Coronary artery (tissue), 2 donors: ENCODE measurements at regions not wholly inside any gene's neighbourhood (a gene's known extent, or its start where the extent isn't known, plus 50 kb on each side); places are given as distances from the start of the nearest gene placed in this dataset.

ENCODE experiments used
- DNase-seq: peaks from one replicate; pipeline ENCODE4 v3.0.0-alpha.2; 2017; ENCODE audit warnings: low spot score
- H3K27ac ChIP-seq, 2 donors: fragments of 200-600 bp; sonication (generic); one replicate each; pipeline ENCODE4 v1.5.1; 2016 to 2019
- H3K4me3 ChIP-seq: fragments of 200-600 bp; sonication (generic); 2 replicates; pipeline ENCODE4 v1.5.1; 2016; ENCODE audit warnings: mild to moderate bottlenecking, moderate library complexity
- CTCF ChIP-seq: fragments of 200-600 bp; sonication (generic); IDR thresholded peaks from one replicate; pipeline ENCODE4 v1.5.1; 2019; ENCODE audit warnings: antibody characterized with exemption

DNA sequence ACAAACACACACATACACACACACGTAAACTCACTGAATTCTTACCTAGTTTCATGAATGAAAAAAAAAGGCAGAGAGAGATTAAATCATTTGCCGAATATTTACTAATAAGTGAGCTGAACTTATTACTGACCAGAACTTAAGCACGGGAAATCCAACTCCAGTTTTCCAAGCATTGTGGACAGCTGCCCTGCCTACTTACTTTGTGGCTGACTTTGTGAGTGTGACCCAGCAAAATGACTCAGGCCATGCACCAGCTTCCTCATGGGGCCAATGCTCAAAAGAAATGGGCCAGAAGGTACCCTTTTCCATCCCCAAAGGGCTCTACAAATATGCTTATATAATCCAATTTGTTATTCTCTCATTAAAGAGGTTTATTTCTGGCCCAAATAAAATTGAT, 87.4 kb upstream of the RHOBTB1 start:
- Histone ChIP-seq H3K27ac (no peak overlapping the region), H3K4me3 (no peak overlapping the region)
- DNase-seq: no peak
- TF ChIP-seq CTCF: no peak

GRCh38 chr10:61029411-61029810, 85.4 kb upstream of the RHOBTB1 start:
- Histone ChIP-seq H3K27ac (no peak overlapping the region), H3K4me3 (no peak overlapping the region)
- DNase-seq: no peak
- TF ChIP-seq CTCF: no peak

DNA sequence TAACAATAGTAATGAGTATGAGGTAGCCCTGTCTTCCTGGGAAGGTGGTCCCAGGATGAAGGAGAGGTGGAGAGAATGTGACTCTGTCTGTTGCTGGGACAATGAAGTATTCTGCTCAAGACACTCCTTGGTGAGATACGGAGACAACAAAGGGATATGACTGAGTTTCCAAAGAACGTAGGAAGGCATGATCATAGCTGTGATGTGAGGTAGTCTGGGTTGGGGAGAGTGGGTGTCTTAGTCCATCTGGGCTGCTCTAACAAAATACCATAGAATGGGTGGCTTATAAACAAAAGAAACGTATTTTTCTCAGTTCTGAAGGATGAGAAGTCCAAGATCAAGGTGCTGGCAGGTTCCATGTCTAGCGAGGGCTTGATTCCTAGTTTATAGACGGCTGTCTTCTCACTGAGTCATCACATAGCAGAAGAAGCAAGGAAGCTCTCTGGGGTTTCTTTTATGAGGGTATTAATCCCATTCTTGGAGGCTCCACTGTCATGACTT, 84.9 kb upstream of the RHOBTB1 start:
- Histone ChIP-seq H3K27ac (no peak overlapping the region), H3K4me3 (no peak overlapping the region)
- DNase-seq: no peak
- no peak for TF ChIP-seq CTCF

GRCh38 chr10:61024856-61025201, 80.8 kb upstream of the RHOBTB1 start:
- no peak overlapping the region for H3K4me3 ChIP-seq
- no peak for TF ChIP-seq CTCF
- DNase-seq: no peak
- no peak overlapping the region for H3K27ac ChIP-seq

DNA sequence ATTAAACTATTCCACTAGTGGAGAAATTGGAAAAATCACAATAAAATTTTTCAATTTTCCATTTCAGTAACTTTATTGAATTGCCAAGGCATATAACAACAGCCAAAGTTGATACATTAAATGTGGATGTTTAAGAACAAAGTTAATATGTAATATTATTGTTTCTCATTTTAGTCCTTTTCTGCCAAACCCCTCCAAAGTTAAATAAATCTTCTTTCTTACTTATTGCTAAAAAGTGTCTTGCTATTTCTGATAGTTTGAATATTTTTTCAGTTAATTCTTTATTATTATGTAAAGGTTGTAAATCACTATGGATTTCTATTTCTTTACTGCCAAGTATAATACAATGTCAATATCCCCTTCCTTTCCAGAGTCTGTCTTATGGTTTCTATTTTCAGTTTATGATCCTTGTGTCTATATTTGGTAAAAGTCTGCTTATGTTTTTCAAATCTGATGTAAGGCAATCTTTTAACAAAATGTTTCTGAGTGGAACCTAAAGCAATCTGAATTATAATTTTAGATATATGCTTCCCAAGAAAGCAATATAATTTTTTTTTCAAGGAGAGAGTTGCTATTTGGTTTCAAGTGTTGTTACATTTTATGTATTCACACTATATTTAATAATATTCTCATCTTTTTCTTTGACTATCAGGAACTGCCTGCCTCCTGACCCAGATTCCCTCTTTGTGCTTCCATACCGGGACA, 80.3 kb upstream of the RHOBTB1 start:
- Histone ChIP-seq H3K27ac (no peak overlapping the region), H3K4me3 (no peak overlapping the region)
- no peak for TF ChIP-seq CTCF
- DNase-seq: no peak

DNA sequence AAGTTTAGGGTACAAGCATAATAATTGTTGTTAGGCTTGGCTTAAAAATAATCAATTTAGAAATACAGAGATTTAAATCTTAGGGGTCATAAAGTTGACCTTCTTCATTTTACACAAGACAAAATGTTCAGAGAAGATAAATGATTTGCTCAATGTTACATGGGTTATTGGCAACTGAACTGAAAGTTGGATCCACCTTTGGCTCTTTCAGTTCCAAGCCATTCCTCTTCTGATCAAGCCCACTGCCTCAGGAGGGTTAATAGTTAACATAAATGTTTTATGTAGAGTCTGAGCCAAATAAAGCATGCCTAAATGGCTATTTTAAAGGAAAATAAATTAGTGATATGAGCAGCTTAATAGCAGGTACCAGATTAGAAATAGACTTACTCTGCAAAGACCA, 79.1 kb upstream of the RHOBTB1 start:
- Histone ChIP-seq H3K4me3 (no peak overlapping the region), H3K27ac (no peak overlapping the region)
- TF ChIP-seq CTCF: no peak
- no peak for DNase-seq

GRCh38 chr10:61021926-61022325, 77.9 kb upstream of the RHOBTB1 start:
- DNase-seq: no peak
- Histone ChIP-seq H3K27ac (no peak overlapping the region), H3K4me3 (no peak overlapping the region)
- TF ChIP-seq CTCF: no peak
